ENCODE measurements at regions not wholly inside any gene's neighbourhood (a gene's known extent, or its start where the extent isn't known, plus 50 kb on each side); places are given as distances from the start of the nearest gene placed in this dataset.
"Not testable (repeated sequence)": the region's sequence is repeated elsewhere in the genome, so short reads cannot be mapped to it uniquely, and the experiment has no call there.

- DNase-seq (ENCODE audit: low spot score) (no peak), ATAC-seq (no peak)
Observed at GRCh38 chr22:27045103-27045947, 387.9 kb downstream of the MIAT start.

- no peak for DNase-seq (ENCODE audit: low spot score)
- no peak for ATAC-seq
Observed at GRCh38 chr22:27046086-27046485, 388.7 kb downstream of the MIAT start.

- no peak for DNase-seq (ENCODE audit: low spot score)
- ATAC-seq = no peak
Observed at GRCh38 chr22:27046603-27047002, 389.2 kb downstream of the MIAT start.

- DNase-seq (ENCODE audit: low spot score) = no peak
- no peak for ATAC-seq
Observed at GRCh38 chr22:27050771-27051170, 393.4 kb downstream of the MIAT start.

GRCh38 chr22:27051407-27051806 lies 394.0 kb downstream of the MIAT start:
- ATAC-seq (no peak), DNase-seq (ENCODE audit: low spot score) (no peak)

GRCh38 chr22:27057717-27058116 lies 400.3 kb downstream of the MIAT start:
- ATAC-seq (no peak), DNase-seq (ENCODE audit: low spot score) (no peak)

- no peak for DNase-seq (ENCODE audit: low spot score)
- no peak for ATAC-seq
Observed at GRCh38 chr22:27060190-27060589, 402.8 kb downstream of the MIAT start.

- ATAC-seq (no peak), DNase-seq (ENCODE audit: low spot score) (no peak)
Observed at GRCh38 chr22:27062910-27063309, 405.5 kb downstream of the MIAT start.

- DNase-seq (ENCODE audit: low spot score) (no peak), ATAC-seq (no peak)
Observed at GRCh38 chr22:27063406-27063805, 406.0 kb downstream of the MIAT start.

- no peak for DNase-seq (ENCODE audit: low spot score)
- ATAC-seq = no peak
Observed at GRCh38 chr22:27063841-27064240, 406.5 kb downstream of the MIAT start.

- ATAC-seq (no peak), DNase-seq (ENCODE audit: low spot score) (no peak)
Observed at GRCh38 chr22:27064386-27064785, 407.0 kb downstream of the MIAT start.

- DNase-seq (ENCODE audit: low spot score) = no peak
- no peak for ATAC-seq
Observed at GRCh38 chr22:27065279-27065678, 407.9 kb downstream of the MIAT start.

GRCh38 chr22:27066856-27067255 lies 409.5 kb downstream of the MIAT start:
- ATAC-seq (no peak), DNase-seq (ENCODE audit: low spot score) (no peak)

GRCh38 chr22:27068121-27068520 lies 410.7 kb downstream of the MIAT start:
- DNase-seq (ENCODE audit: low spot score) = no peak
- no peak for ATAC-seq

GRCh38 chr22:27070594-27070993 lies 413.2 kb downstream of the MIAT start:
- DNase-seq (ENCODE audit: low spot score) = no peak
- no peak for ATAC-seq

- DNase-seq (ENCODE audit: low spot score) = no peak
- ATAC-seq = no peak
Observed at GRCh38 chr22:27073601-27074425, 416.4 kb downstream of the MIAT start.

- no peak for DNase-seq (ENCODE audit: low spot score)
- no peak for ATAC-seq
Observed at GRCh38 chr22:27075028-27075678, 417.8 kb downstream of the MIAT start.

- no peak for ATAC-seq
- no peak for DNase-seq (ENCODE audit: low spot score)
Observed at GRCh38 chr22:27075891-27076290, 418.5 kb downstream of the MIAT start.

GRCh38 chr22:27078064-27078463 lies 420.7 kb downstream of the MIAT start:
- not testable (repeated sequence) for ATAC-seq; DNase-seq (ENCODE audit: low spot score)

GRCh38 chr22:27080036-27080578 lies 422.7 kb downstream of the MIAT start:
- DNase-seq (ENCODE audit: low spot score) = no peak
- ATAC-seq = no peak

GRCh38 chr22:27080863-27081262 lies 423.5 kb downstream of the MIAT start:
- ATAC-seq = no peak
- no peak for DNase-seq (ENCODE audit: low spot score)

Measured in left lobe of liver (tissue), 2 donors.